Activated CD4-positive, alpha-beta T cell treated with anti-CD3 and anti-CD28 coated beads for 36 hours (primary cell): ENCODE measurements at regions not wholly inside any gene's neighbourhood (a gene's known extent, or its start where the extent isn't known, plus 50 kb on each side); places are given as distances from the start of the nearest gene placed in this dataset.

ENCODE experiments used
- ATAC-seq: fragments of 200-7000 bp; cut with Tn5 transposase; one replicate; pipeline ENCODE4 v1.10.0; 2021; ENCODE audit warnings: mild to moderate bottlenecking, moderate library complexity
- CTCF ChIA-PET: fragments of 350-600 bp; sonication (Branson Sonifier 250); formaldehyde crosslinking; loops from one replicate; lab custom pipeline; 2021; ENCODE audit warnings: antibody characterized with exemption; lab: Charles Lee
- POLR2A ChIA-PET: fragments of 350-600 bp; sonication (Branson Sonifier 250); formaldehyde crosslinking; loops from one replicate; lab custom pipeline; 2021; ENCODE audit warnings: antibody characterized with exemption, inconsistent platforms; lab: Charles Lee
- DNase-seq: peaks from one replicate; pipeline ENCODE4 v3.0.0-alpha.2; 2020
- H3K27ac Mint-ChIP-seq: one replicate; pipeline ENCODE4 v1.8.0; 2021; ENCODE audit warnings: mixed read lengths
- H3K27me3 Mint-ChIP-seq: one replicate; pipeline ENCODE4 v1.8.0; 2021; ENCODE audit warnings: mixed read lengths
- H3K36me3 Mint-ChIP-seq: one replicate; pipeline ENCODE4 v1.8.0; 2021; ENCODE audit warnings: low read depth, mixed read lengths
- H3K4me1 Mint-ChIP-seq: one replicate; pipeline ENCODE4 v1.8.0; 2021; ENCODE audit warnings: mixed read lengths
- H3K4me3 Mint-ChIP-seq: one replicate; pipeline ENCODE4 v1.8.0; 2021; ENCODE audit warnings: mild to moderate bottlenecking, moderate library complexity, mixed read lengths
- H3K9me3 Mint-ChIP-seq: one replicate; pipeline ENCODE4 v1.8.0; 2021; ENCODE audit warnings: low read depth, mixed read lengths
- intact Hi-C, 2 experiments: fragments of 100-400 bp; cut with DNase I in 1 of 2; cut with micrococcal nuclease in 1 of 2; formaldehyde crosslinking; loops; one replicate each; pipeline versions ENCODE4 v1.14.2 to v1.15.1; 2022 to 2024; cut with DNase I, micrococcal nuclease

DNA sequence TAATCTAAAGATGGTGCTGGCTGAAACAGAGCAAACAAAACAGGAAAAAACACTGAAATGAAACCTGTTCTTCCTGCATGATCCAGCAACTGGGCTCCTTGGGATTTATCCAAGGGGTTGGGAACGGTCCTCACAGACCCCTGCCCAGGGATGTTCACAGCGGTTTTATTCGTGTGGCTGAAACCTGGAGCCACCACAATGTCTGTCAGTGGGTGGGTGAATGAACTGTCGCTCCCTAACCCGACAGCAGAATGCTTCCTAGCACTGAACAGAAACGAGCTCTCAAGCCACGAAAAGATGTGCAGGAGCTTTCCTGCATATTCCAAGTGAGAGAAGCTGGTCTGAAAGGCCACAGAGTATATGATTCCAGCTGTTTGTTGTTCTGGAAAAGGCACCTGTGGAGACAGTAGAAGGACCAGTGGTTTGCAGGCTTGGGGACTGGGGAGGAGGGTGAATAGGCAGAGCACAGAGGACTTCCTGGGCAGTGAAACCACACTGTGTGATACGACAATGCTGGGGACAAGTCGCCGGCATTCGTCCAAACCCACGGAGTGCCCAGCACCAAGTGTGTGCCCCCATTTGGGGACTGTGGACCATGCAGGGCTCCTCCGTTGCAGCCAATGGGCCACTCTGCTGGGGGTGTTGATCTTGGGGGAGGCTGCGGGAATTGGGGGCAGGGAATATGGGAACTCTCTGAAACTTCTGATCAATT, 73.9 kb downstream of the TEX29 start:
- Mint-ChIP-seq H3K4me3 (no peak overlapping the region), H3K36me3 (no peaks in the 10 kb centered on the region), H3K27me3 (no peaks in the 10 kb centered on the region), H3K9me3 (no peaks in the 10 kb centered on the region), H3K4me1 (peaks cover 5% of the 10 kb centered on the region), H3K27ac (no peak overlapping the region)
- ATAC-seq, result no peak
- intact Hi-C loops, result no loop called here
- no peak for DNase-seq
- ChIA-PET POLR2A (no interaction called here), CTCF (no interaction called here)

DNA sequence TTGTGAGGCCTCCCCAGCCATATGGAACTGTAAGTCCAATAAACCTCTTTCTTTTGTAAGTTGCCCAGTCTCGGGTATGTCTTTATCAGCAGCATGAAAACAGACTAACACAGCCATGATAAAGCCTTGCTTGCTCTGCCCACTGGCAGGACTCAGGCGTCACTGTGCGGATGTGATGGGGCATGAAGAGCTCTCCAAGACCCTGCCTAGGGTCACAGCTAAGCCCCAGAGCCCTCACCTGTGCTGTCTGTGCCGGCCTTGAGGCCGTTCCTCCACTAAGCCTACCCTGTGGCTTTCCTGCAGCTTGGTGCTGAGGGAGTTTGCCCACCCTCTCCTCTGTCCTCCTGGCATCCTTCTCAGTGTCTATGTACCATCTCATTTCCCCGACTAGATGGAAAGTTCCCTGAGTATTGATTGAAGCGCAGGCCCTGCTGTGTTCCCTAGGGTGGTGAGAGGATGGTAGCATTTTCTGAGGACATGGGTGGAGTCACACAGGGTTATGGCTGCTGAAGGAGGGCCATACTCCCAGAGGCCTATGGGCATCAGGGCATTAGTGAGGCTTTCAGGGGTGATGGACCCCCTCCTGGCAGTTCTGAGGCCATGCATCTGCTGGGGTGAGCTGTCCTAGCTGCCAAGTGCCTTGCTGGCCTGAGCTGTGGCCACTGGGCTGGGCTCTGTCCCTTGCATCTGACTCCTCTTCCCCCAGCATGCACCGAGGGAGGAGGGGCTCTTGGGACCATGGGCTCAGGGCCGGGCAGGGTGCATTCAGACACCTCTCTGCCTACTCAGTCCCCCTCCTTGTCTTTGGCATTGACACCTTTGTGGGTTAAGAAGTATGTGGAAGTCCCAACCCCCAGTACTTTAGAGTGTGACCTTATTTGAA, 75.3 kb downstream of the TEX29 start:
- Mint-ChIP-seq H3K4me3 (no peak overlapping the region), H3K36me3 (no peaks in the 10 kb centered on the region), H3K27ac (no peak overlapping the region), H3K9me3 (no peaks in the 10 kb centered on the region), H3K4me1 (no peaks in the 10 kb centered on the region), H3K27me3 (no peaks in the 10 kb centered on the region)
- DNase-seq (no peak), ATAC-seq (no peak)
- ChIA-PET POLR2A (no interaction called here), CTCF (interaction anchor here (1.0 kb wide), 1 partner anchor 33 kb away, joined by 3 read pairs; no protein-coding TSS in a partner anchor)
- intact Hi-C loops, result no loop called here

GRCh38 chr13:111396457-111396856, 76.0 kb downstream of the TEX29 start:
- POLR2A ChIA-PET, result no interaction called here
- CTCF ChIA-PET, result interaction anchor here (0.8 kb wide), 2 partner anchors 110 to 803 kb away, joined by 4 read pairs; no protein-coding TSS in a partner anchor
- H3K27me3 Mint-ChIP-seq, result no peaks in the 10 kb centered on the region
- H3K4me3 Mint-ChIP-seq, result no peak overlapping the region
- H3K4me1 Mint-ChIP-seq, result no peaks in the 10 kb centered on the region
- no peaks in the 10 kb centered on the region for H3K36me3 Mint-ChIP-seq
- intact Hi-C loops, result no loop called here
- H3K9me3 Mint-ChIP-seq, result no peaks in the 10 kb centered on the region
- no peak for ATAC-seq
- H3K27ac Mint-ChIP-seq, result no peak overlapping the region
- DNase-seq, result no peak

GRCh38 chr13:111397202-111397880, 76.9 kb downstream of the TEX29 start:
- no peaks in the 10 kb centered on the region for H3K4me1 Mint-ChIP-seq
- H3K27ac Mint-ChIP-seq, result no peak overlapping the region
- no peaks in the 10 kb centered on the region for H3K9me3 Mint-ChIP-seq
- no peaks in the 10 kb centered on the region for H3K36me3 Mint-ChIP-seq
- ATAC-seq (no peak), DNase-seq (no peak)
- H3K27me3 Mint-ChIP-seq, result no peaks in the 10 kb centered on the region
- intact Hi-C loops, result no loop called here
- POLR2A ChIA-PET, result no interaction called here
- CTCF ChIA-PET, result interaction anchor here (0.8 kb wide), 2 partner anchors 111 to 804 kb away, joined by 4 read pairs; no protein-coding TSS in a partner anchor
- no peak overlapping the region for H3K4me3 Mint-ChIP-seq

DNA sequence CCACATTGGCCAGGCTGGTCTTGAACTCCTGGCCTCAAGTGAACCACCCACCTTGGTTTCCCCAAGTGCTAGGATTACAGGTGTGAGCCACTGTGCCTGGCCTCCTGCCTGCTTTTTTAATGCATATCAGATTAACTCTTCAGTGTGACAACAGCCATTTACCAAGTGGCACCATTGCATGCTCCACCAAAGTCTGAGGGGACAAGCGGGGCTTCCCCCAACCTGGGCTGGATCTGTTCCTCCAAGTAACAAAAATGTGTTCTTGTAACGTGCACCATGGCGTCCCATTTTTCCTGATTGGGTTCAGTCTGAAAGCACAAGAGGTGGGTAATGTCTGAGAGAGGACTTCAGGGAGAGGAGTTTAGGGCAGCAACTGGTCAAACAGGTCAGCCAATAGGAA, 77.8 kb downstream of the TEX29 start:
- Mint-ChIP-seq H3K27me3 (no peaks in the 10 kb centered on the region), H3K4me1 (no peaks in the 10 kb centered on the region), H3K4me3 (no peak overlapping the region), H3K27ac (no peak overlapping the region), H3K36me3 (no peaks in the 10 kb centered on the region), H3K9me3 (no peaks in the 10 kb centered on the region)
- CTCF ChIA-PET, result no interaction called here
- DNase-seq (no peak), ATAC-seq (no peak)
- intact Hi-C loops, result no loop called here
- POLR2A ChIA-PET, result no interaction called here

DNA sequence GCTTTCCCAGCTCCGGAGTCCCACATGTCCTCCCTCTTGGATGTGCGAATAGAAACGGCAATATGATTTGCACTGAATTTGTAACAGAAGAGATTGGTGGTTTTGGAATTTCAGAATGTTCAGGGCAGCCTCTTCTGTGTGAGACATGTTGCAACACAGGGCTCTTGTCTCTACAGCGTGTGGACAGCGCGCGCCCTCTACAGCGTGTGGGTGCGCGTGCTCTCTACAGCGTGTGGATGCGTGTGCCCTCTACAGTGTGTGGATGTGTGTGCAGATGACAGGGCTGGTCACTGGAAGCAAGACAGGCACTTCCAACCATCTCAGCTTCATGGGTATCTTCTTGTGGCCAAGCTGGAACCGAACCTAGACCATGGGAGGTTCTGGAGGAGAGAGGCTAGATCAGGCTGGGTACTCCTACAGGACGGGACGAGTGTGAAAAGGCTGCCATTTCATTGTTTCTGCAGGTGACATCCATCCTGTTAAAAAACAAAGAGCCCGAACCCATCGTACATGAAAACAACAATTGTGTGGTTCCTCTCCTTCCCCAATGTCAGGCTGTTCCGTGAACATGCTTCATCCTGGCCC, 78.4 kb downstream of the TEX29 start:
- intact Hi-C loops, result no loop called here
- no peak for ATAC-seq
- Mint-ChIP-seq H3K27ac (no peak overlapping the region), H3K36me3 (no peaks in the 10 kb centered on the region), H3K4me1 (no peaks in the 10 kb centered on the region), H3K9me3 (no peaks in the 10 kb centered on the region), H3K4me3 (no peak overlapping the region), H3K27me3 (no peaks in the 10 kb centered on the region)
- no peak for DNase-seq
- POLR2A ChIA-PET, result no interaction called here
- CTCF ChIA-PET, result no interaction called here

DNA sequence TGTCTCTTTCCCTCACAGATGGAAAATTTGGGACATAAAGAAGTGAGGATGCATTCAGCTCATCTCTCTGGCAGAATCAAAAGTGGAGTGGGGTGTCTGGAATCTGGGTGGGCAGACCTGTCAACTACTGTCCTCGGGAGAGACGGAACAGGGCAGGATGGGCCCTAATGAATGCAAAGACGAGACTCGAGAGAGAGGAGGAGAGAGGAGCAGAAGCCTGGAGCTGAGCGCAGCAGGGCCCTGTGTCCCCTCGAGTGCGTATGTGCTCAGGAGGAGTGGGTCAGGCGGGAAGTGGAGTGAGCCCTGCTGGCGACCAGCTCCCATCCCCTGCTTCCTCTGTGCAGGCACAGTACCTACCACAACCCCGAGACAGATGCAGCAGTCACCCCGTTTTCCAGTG, 78.9 kb downstream of the TEX29 start:
- ATAC-seq, result no peak
- H3K27ac Mint-ChIP-seq, result no peak overlapping the region
- H3K36me3 Mint-ChIP-seq, result no peaks in the 10 kb centered on the region
- no peaks in the 10 kb centered on the region for H3K27me3 Mint-ChIP-seq
- ChIA-PET CTCF (interaction anchor here (0.6 kb wide), 2 partner anchors 87 to 138 kb away, joined by 3 to 5 read pairs; no protein-coding TSS in a partner anchor), POLR2A (no interaction called here)
- intact Hi-C loops, result no loop called here
- H3K9me3 Mint-ChIP-seq, result no peaks in the 10 kb centered on the region
- no peak for DNase-seq
- no peaks in the 10 kb centered on the region for H3K4me1 Mint-ChIP-seq
- no peak overlapping the region for H3K4me3 Mint-ChIP-seq

GRCh38 chr13:111399776-111400538, 79.5 kb downstream of the TEX29 start:
- Mint-ChIP-seq H3K9me3 (no peaks in the 10 kb centered on the region), H3K27ac (no peak overlapping the region), H3K27me3 (no peaks in the 10 kb centered on the region), H3K4me1 (no peaks in the 10 kb centered on the region), H3K4me3 (no peak overlapping the region), H3K36me3 (no peaks in the 10 kb centered on the region)
- ATAC-seq (no peak), DNase-seq (no peak)
- intact Hi-C loops, result no loop called here
- CTCF ChIA-PET, result interaction anchor here (0.6 kb wide), 2 partner anchors 88 to 138 kb away, joined by 3 to 5 read pairs; no protein-coding TSS in a partner anchor
- POLR2A ChIA-PET, result no interaction called here

GRCh38 chr13:111401151-111401550, 80.7 kb downstream of the TEX29 start:
- H3K27ac Mint-ChIP-seq, result no peak overlapping the region
- intact Hi-C loops, result no loop called here
- no peaks in the 10 kb centered on the region for H3K9me3 Mint-ChIP-seq
- no peaks in the 10 kb centered on the region for H3K36me3 Mint-ChIP-seq
- ChIA-PET CTCF (no interaction called here), POLR2A (no interaction called here)
- H3K27me3 Mint-ChIP-seq, result no peaks in the 10 kb centered on the region
- ATAC-seq (no peak), DNase-seq (no peak)
- no peaks in the 10 kb centered on the region for H3K4me1 Mint-ChIP-seq
- no peak overlapping the region for H3K4me3 Mint-ChIP-seq

DNA sequence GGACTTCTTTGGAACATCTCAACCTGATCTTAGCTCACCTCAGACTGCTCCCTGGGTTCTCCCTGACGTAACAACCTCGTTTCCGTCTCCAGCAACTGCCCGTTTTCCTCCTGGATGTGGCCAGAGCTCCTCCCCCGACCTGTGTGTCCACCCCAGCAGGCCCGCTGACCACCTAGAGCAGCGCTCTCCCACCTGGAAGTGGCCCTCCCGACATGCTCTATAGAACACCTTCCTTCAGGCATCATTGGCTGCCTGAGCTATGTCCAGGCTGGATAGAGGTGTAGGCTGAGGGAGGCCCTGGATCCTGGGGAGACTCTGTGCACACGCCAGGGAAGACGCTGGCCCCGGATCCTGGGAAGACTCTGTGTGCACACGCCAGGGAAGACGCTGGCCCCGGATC, 81.3 kb downstream of the TEX29 start:
- DNase-seq (no peak), ATAC-seq (no peak)
- no peak overlapping the region for H3K4me3 Mint-ChIP-seq
- ChIA-PET CTCF (no interaction called here), POLR2A (no interaction called here)
- no peaks in the 10 kb centered on the region for H3K36me3 Mint-ChIP-seq
- no peak overlapping the region for H3K27ac Mint-ChIP-seq
- no peaks in the 10 kb centered on the region for H3K9me3 Mint-ChIP-seq
- intact Hi-C loops, result no loop called here
- no peaks in the 10 kb centered on the region for H3K4me1 Mint-ChIP-seq
- H3K27me3 Mint-ChIP-seq, result no peaks in the 10 kb centered on the region

DNA sequence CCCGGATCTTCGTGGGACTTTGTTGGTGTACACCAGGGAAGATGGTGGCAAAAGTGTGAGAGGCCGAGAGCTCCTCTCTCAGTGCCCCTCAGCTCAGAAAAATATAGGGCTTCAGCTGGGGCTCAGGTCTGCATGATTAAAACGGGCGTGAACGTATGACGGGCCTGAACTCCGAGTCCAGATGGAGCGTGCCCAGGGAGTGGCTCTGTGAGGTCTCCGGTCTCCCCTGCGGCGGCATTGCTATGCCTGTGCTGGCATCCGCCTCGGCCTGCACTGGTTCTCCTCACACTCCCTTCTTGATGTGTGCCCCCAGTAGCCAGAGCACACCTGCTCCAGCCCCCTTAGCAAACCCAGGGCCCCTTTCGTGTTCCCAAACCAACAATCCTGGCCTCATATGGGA, 82.0 kb downstream of the TEX29 start:
- no peaks in the 10 kb centered on the region for H3K4me1 Mint-ChIP-seq
- ChIA-PET POLR2A (no interaction called here), CTCF (no interaction called here)
- no peaks in the 10 kb centered on the region for H3K27me3 Mint-ChIP-seq
- intact Hi-C loops, result no loop called here
- ATAC-seq (no peak), DNase-seq (no peak)
- H3K9me3 Mint-ChIP-seq, result no peaks in the 10 kb centered on the region
- H3K36me3 Mint-ChIP-seq, result no peaks in the 10 kb centered on the region
- no peak overlapping the region for H3K27ac Mint-ChIP-seq
- no peak overlapping the region for H3K4me3 Mint-ChIP-seq
